ENCODE measurements at regions not wholly inside any gene's neighbourhood (a gene's known extent, or its start where the extent isn't known, plus 50 kb on each side); places are given as distances from the start of the nearest gene placed in this dataset.

- TF ChIP-seq JUN (IDR thresholded peaks at IDR 0.05; ENCODE audit: borderline replicate concordance, insufficient read depth, insufficient read length, low read depth) (no peak), POLR2A (IDR thresholded peaks at IDR 0.05; ENCODE audit: low read depth, low read length) (no peak), CTCF (IDR thresholded peaks at IDR 0.05; ENCODE audit: extremely low read depth in 1 of 2, insufficient read depth in 1 of 2, low read depth in 1 of 2, low read length in 2 of 2) (no peak), POLR2AphosphoS5 (IDR thresholded peaks at IDR 0.05; ENCODE audit: insufficient read depth, low read depth, low read length) (no peak), EZH2 (IDR thresholded peaks at IDR 0.05; ENCODE audit: borderline replicate concordance, low read depth, low read length, severe bottlenecking) (no peak), MYC (IDR thresholded peaks at IDR 0.05; ENCODE audit: low read depth, low read length) (no peak), MAX (IDR thresholded peaks at IDR 0.05; ENCODE audit: insufficient read depth, insufficient read length) (no peak), FOS (IDR thresholded peaks at IDR 0.05; ENCODE audit: borderline replicate concordance, insufficient read depth, low read length) (no peak)
Measured at GRCh38 chr14:85948153-85948552, 418.2 kb downstream of the FLRT2 start.
